ENCODE measurements at regions not wholly inside any gene's neighbourhood (a gene's known extent, or its start where the extent isn't known, plus 50 kb on each side); places are given as distances from the start of the nearest gene placed in this dataset.

GRCh38 chr5:38692346-38692745 is 135.9 kb upstream of the LIFR start:
- TF ChIP-seq CTCF (conservative IDR thresholded peaks at IDR 0.05), result no peak
- no peak for TF ChIP-seq ZFX (IDR thresholded peaks at IDR 0.05)
